ENCODE measurements at regions not wholly inside any gene's neighbourhood (a gene's known extent, or its start where the extent isn't known, plus 50 kb on each side); places are given as distances from the start of the nearest gene placed in this dataset.
A peak's percentile ranks its signal among the peaks of the same experiment; 100 is the strongest.
"Not testable (repeated sequence)": the region's sequence is repeated elsewhere in the genome, so short reads cannot be mapped to it uniquely, and the experiment has no call there.

GRCh38 chr4:33470805-33471204 is 2750.6 kb downstream of the PCDH7 start:
- no peak for DNase-seq (ENCODE audit: low spot score)

GRCh38 chr4:33477715-33478114 is 2757.5 kb downstream of the PCDH7 start:
- DNase-seq (ENCODE audit: low spot score): no peak

GRCh38 chr4:33482773-33483172 is 2761.5 kb downstream of the ARAP2 start:
- no peak for DNase-seq (ENCODE audit: low spot score)

- no peak for DNase-seq (ENCODE audit: low spot score)
Observed at GRCh38 chr4:33485111-33485510, 2759.2 kb downstream of the ARAP2 start.

GRCh38 chr4:33493231-33493630 is 2751.1 kb downstream of the ARAP2 start:
- DNase-seq (ENCODE audit: low spot score): no peak

- no peak for DNase-seq (ENCODE audit: low spot score)
Observed at GRCh38 chr4:33494150-33494549, 2750.2 kb downstream of the ARAP2 start.

- not testable (repeated sequence) for DNase-seq (ENCODE audit: low spot score)
Observed at GRCh38 chr4:33501587-33501986, 2742.7 kb downstream of the ARAP2 start.

- DNase-seq (ENCODE audit: low spot score): no peak
Observed at GRCh38 chr4:33512397-33512796, 2731.9 kb downstream of the ARAP2 start.

GRCh38 chr4:33518856-33519255 is 2725.5 kb downstream of the ARAP2 start:
- no peak for DNase-seq (ENCODE audit: low spot score)

GRCh38 chr4:33532821-33533220 is 2711.5 kb downstream of the ARAP2 start:
- DNase-seq (ENCODE audit: low spot score): no peak

GRCh38 chr4:33536898-33537297 is 2707.4 kb downstream of the ARAP2 start:
- DNase-seq (ENCODE audit: low spot score): no peak

GRCh38 chr4:33537527-33537926 is 2706.8 kb downstream of the ARAP2 start:
- no peak for DNase-seq (ENCODE audit: low spot score)

- no peak for DNase-seq (ENCODE audit: low spot score)
Observed at GRCh38 chr4:33543941-33544450, 2700.3 kb downstream of the ARAP2 start.

GRCh38 chr4:33551244-33551643 is 2693.1 kb downstream of the ARAP2 start:
- DNase-seq (ENCODE audit: low spot score): no peak

- DNase-seq (ENCODE audit: low spot score): no peak
Observed at GRCh38 chr4:33561259-33561658, 2683.1 kb downstream of the ARAP2 start.

GRCh38 chr4:33566649-33567048 is 2677.7 kb downstream of the ARAP2 start:
- DNase-seq (ENCODE audit: low spot score): no peak

GRCh38 chr4:33577791-33578190 is 2666.5 kb downstream of the ARAP2 start:
- no peak for DNase-seq (ENCODE audit: low spot score)

GRCh38 chr4:33579951-33580350 is 2664.4 kb downstream of the ARAP2 start:
- no peak for DNase-seq (ENCODE audit: low spot score)

GRCh38 chr4:33592701-33593100 is 2651.6 kb downstream of the ARAP2 start:
- DNase-seq (ENCODE audit: low spot score): no peak

GRCh38 chr4:33606951-33607350 is 2637.4 kb downstream of the ARAP2 start:
- DNase-seq (ENCODE audit: low spot score): no peak

- no peak for DNase-seq (ENCODE audit: low spot score)
Observed at GRCh38 chr4:33616121-33616520, 2628.2 kb downstream of the ARAP2 start.

- peak; percentile 0 for DNase-seq (ENCODE audit: low spot score)
Observed at GRCh38 chr4:33625748-33626147, 2618.6 kb downstream of the ARAP2 start.

GRCh38 chr4:33626221-33626620 is 2618.1 kb downstream of the ARAP2 start:
- DNase-seq (ENCODE audit: low spot score): no peak

- DNase-seq (ENCODE audit: low spot score): no peak
Observed at GRCh38 chr4:33628296-33628695, 2616.0 kb downstream of the ARAP2 start.

GRCh38 chr4:33649015-33649414 is 2595.3 kb downstream of the ARAP2 start:
- DNase-seq (ENCODE audit: low spot score): no peak

All from COLO829 (cell line).